NB4 (cell line): ENCODE measurements at regions not wholly inside any gene's neighbourhood (a gene's known extent, or its start where the extent isn't known, plus 50 kb on each side); places are given as distances from the start of the nearest gene placed in this dataset.

Experiments used
- DNase-seq: peaks from one replicate; pipeline ENCODE4 v3.0.0; 2010; ENCODE audit warnings: low read depth
- H3K4me3 ChIP-seq: one replicate; pipeline ENCODE4 v1.5.1; 2011; ENCODE audit warnings: mild to moderate bottlenecking, low read depth, low read length, moderate library complexity
- MAX ChIP-seq: IDR thresholded peaks from 2 replicates; pipeline ENCODE4 v1.6.1; 2011; ENCODE audit warnings: low read depth, low read length
- MYC ChIP-seq: IDR thresholded peaks from 2 replicates; pipeline ENCODE4 v1.6.1; 2011; ENCODE audit warnings: low read depth, low read length
- POLR2A ChIP-seq: IDR thresholded peaks from 2 replicates; pipeline ENCODE4 v1.6.1; 2011; ENCODE audit warnings: mild to moderate bottlenecking; ENCODE audit not compliant: insufficient read length; ENCODE audit errors: extremely low read depth
- TF ChIP-seq, protein P1 (sequence below): IDR thresholded peaks from one replicate; pipeline ENCODE4 v1.5.1; 2012; ENCODE audit warnings: low read depth, low read length

DNA sequence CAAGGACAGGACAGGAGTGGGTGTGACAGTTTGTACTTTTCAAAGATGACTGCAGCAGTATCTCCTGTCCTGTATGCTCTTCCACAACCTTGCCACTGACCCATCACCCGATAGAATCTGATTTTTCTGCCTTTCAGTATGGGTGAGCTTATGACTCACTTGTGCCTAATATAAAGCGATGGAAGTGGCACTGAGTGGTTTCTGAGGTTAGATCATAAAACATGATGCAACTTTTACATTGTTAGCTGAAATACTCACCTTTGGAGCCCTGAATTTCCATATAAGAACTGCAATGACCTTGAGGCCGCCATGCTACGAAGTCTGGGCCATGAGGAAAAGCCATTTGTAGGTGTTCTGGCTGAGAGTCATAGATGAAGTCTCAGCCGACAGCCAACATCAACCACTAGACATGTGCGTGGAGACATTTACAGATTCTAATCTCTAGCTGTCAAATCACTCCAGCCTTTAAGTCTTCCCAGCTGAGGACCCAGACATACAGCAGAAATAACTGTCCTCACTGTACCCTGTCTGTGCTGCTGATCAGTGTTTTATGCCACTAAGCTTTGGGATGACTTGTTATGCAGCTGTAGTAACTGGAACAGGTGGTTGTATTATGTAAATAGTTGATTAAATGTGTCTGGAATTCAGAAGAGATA, 105.9 kb upstream of the ARHGAP20 start:
- peak; percentile 45 for DNase-seq

GRCh38 chr11:110812086-110812733, 100.0 kb upstream of the ARHGAP20 start:
- no peak overlapping the region for H3K4me3 ChIP-seq
- DNase-seq = no peak
- TF ChIP-seq, protein P1, sequence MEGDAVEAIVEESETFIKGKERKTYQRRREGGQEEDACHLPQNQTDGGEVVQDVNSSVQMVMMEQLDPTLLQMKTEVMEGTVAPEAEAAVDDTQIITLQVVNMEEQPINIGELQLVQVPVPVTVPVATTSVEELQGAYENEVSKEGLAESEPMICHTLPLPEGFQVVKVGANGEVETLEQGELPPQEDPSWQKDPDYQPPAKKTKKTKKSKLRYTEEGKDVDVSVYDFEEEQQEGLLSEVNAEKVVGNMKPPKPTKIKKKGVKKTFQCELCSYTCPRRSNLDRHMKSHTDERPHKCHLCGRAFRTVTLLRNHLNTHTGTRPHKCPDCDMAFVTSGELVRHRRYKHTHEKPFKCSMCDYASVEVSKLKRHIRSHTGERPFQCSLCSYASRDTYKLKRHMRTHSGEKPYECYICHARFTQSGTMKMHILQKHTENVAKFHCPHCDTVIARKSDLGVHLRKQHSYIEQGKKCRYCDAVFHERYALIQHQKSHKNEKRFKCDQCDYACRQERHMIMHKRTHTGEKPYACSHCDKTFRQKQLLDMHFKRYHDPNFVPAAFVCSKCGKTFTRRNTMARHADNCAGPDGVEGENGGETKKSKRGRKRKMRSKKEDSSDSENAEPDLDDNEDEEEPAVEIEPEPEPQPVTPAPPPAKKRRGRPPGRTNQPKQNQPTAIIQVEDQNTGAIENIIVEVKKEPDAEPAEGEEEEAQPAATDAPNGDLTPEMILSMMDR = no peak
- no peak for TF ChIP-seq MAX
- TF ChIP-seq POLR2A = no peak
- no peak for TF ChIP-seq MYC

More for the DNA sequence above, 105.9 kb upstream of the ARHGAP20 start:
- no peak overlapping the region for H3K4me3 ChIP-seq
- no peak for TF ChIP-seq MYC
- TF ChIP-seq MAX = no peak
- no peak for TF ChIP-seq POLR2A

GRCh38 chr11:110809417-110810199, 97.4 kb upstream of the ARHGAP20 start:
- no peak for DNase-seq
- no peak for TF ChIP-seq MYC
- TF ChIP-seq, protein P1 = no peak
- TF ChIP-seq POLR2A = no peak
- no peak for TF ChIP-seq MAX
- H3K4me3 ChIP-seq = no peak overlapping the region

GRCh38 chr11:110808248-110808647, 96.0 kb upstream of the ARHGAP20 start:
- no peak overlapping the region for H3K4me3 ChIP-seq

DNA sequence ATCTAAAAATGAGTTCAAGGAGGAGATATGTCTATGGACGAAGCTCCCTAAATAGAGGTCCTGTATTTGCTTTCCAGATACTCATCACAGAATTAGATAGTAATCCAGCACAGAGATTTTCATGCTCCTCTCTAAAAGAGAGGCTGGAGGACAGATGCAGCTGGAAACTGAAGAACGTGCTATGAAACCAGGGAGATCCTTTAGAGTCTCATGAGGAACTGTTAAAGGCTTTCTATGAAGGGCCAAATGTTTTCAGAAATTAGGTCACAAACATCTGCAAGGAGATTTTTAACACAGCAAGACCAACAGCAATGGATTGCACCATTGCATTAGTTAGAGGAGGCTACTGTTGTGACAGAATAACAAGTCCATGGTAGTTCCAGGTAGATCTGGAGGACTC, 95.6 kb upstream of the ARHGAP20 start:
- TF ChIP-seq MAX = no peak
- TF ChIP-seq POLR2A = no peak
- TF ChIP-seq, protein P1 = no peak
- no peak for TF ChIP-seq MYC
- H3K4me3 ChIP-seq = no peak overlapping the region
- DNase-seq = no peak

More at GRCh38 chr11:110808248-110808647, 96.0 kb upstream of the ARHGAP20 start:
- DNase-seq = no peak
- TF ChIP-seq POLR2A (no peak), MYC (no peak), MAX (no peak)
- TF ChIP-seq, protein P1 = no peak

- no peak overlapping the region for H3K4me3 ChIP-seq
- no peak for DNase-seq
- TF ChIP-seq, protein P1 = no peak
- no peak for TF ChIP-seq MYC
- TF ChIP-seq POLR2A = no peak
- TF ChIP-seq MAX = no peak
These were observed 93.5 kb upstream of the ARHGAP20 start for GRCh38 chr11:110805756-110806155.
